PC-9 (cell line): ENCODE measurements at regions not wholly inside any gene's neighbourhood (a gene's known extent, or its start where the extent isn't known, plus 50 kb on each side); places are given as distances from the start of the nearest gene placed in this dataset.

Source experiments
- BruUV-seq: library from RNA; stranded (reverse); fragments of 400-500 nt; replicated peaks from 2 replicates; lab custom pipeline; 2021; lab: Mats Ljungman, UMichigan
- CTCF ChIA-PET: fragments of 300-600 bp; sonication (Branson Sonifier 250); formaldehyde crosslinking; loops from one replicate; lab custom pipeline; 2022; ENCODE audit warnings: antibody characterized with exemption; lab: Charles Lee
- POLR2A ChIA-PET: fragments of 300-600 bp; sonication (Branson Sonifier 250); formaldehyde crosslinking; loops from one replicate; lab custom pipeline; 2022; ENCODE audit warnings: antibody characterized with exemption; ENCODE audit not compliant: unreplicated experiment; lab: Charles Lee
- DNase-seq, 2 experiments: peaks; one replicate each; pipeline versions ENCODE4 v3.0.0 to v3.0.0-alpha.2; 2015 to 2022; ENCODE audit warnings: mixed read lengths in 1 of 2
- H2AFZ ChIP-seq: fragments of 200-600 bp; sonication (generic); 2 replicates; pipeline ENCODE4 v1.8.1; 2017; ENCODE audit warnings: antibody characterized with exemption
- H3F3A ChIP-seq: fragments of 200-600 bp; sonication (generic); 2 replicates; pipeline ENCODE4 v1.8.1; 2017; ENCODE audit warnings: antibody characterized with exemption, mild to moderate bottlenecking, low read depth; ENCODE audit not compliant: insufficient read depth
- H3K27ac ChIP-seq: fragments of 200-600 bp; sonication (generic); 2 replicates; pipeline ENCODE4 v1.6.1; 2016; ENCODE audit warnings: mixed run types
- H3K27me3 ChIP-seq: fragments of 200-600 bp; sonication (generic); 2 replicates; pipeline ENCODE4 v1.6.1; 2016; ENCODE audit warnings: low read depth, mixed run types; ENCODE audit not compliant: insufficient read depth
- H3K36me3 ChIP-seq: fragments of 200-600 bp; sonication (generic); 2 replicates; pipeline ENCODE4 v1.6.1; 2016; ENCODE audit warnings: low read depth, mixed run types
- H3K4me1 ChIP-seq: fragments of 200-600 bp; sonication (generic); replicated peaks from 2 replicates; pipeline ENCODE4 v1.6.1; 2016; ENCODE audit warnings: mixed run types; ENCODE audit not compliant: insufficient read depth
- H3K4me2 ChIP-seq: fragments of 200-600 bp; sonication (generic); 2 replicates; pipeline ENCODE4 v1.6.1; 2017; ENCODE audit warnings: mixed run types
- H3K4me3 ChIP-seq: fragments of 200-600 bp; sonication (generic); 2 replicates; pipeline ENCODE4 v1.6.1; 2016; ENCODE audit warnings: mixed run types
- H3K79me2 ChIP-seq: fragments of 200-600 bp; sonication (generic); 2 replicates; pipeline ENCODE4 v1.6.1; 2017; ENCODE audit warnings: low read depth, mixed run types
- H3K9me2 ChIP-seq: fragments of 200-600 bp; sonication (generic); 2 replicates; pipeline ENCODE4 v1.8.1; 2017; ENCODE audit warnings: mild to moderate bottlenecking; ENCODE audit not compliant: insufficient read depth
- H3K9me3 ChIP-seq: fragments of 200-600 bp; sonication (generic); 2 replicates; pipeline ENCODE4 v1.8.1; 2016; ENCODE audit warnings: low read depth; ENCODE audit not compliant: insufficient read depth
- H4K20me1 ChIP-seq: fragments of 200-600 bp; sonication (generic); 2 replicates; pipeline ENCODE4 v1.8.1; 2017; ENCODE audit not compliant: insufficient read depth
- EZH2 ChIP-seq: fragments of 200-600 bp; sonication (generic); IDR thresholded peaks from 2 replicates; pipeline ENCODE4 v1.8.0; 2017; ENCODE audit warnings: antibody characterized with exemption, low read depth
- intact Hi-C: fragments of 100-400 bp; cut with micrococcal nuclease; formaldehyde crosslinking; loops from one replicate; pipeline ENCODE4 v1.10.0; 2022; ENCODE audit not compliant: unreplicated experiment
- TF ChIP-seq, protein P1 (sequence below): fragments of 200-600 bp; sonication (generic); conservative IDR thresholded peaks from 2 replicates; pipeline ENCODE4 v1.6.1; 2017; ENCODE audit warnings: mixed run types, antibody characterized with exemption, mild to moderate bottlenecking, moderate library complexity

DNA sequence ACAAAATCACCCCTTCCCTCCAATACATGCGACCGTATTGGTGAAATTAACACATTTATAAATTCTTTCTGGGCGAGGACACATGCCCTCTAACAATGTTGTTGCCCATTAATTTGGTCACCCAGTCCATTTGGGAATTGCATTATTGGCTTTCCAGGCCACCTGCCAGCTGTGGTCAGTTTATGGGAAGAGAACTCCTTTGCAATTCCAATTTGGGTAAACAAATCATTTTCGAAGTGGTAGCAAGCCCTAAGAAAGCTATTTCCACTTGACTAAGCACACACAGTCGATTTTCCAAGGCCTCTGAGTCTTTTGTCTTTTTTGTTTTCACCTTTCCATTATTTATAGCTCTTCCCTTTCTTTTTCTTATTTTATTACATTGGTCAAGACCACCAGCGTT, 362.3 kb upstream of the RGMA start:
- Histone ChIP-seq H3K4me3 (no peak overlapping the region), H3K79me2 (no peaks in the 10 kb centered on the region), H3K9me3 (no peaks in the 10 kb centered on the region), H3F3A (no peaks in the 10 kb centered on the region), H3K4me2 (no peak overlapping the region), H3K9me2 (no peaks in the 10 kb centered on the region), H3K4me1 (no peaks in the 10 kb centered on the region), H2AFZ (no peak overlapping the region), H3K36me3 (no peaks in the 10 kb centered on the region), H3K27ac (no peak overlapping the region), H3K27me3 (peaks cover 8% of the 10 kb centered on the region), H4K20me1 (no peaks in the 10 kb centered on the region)
- BruUV-seq, result no TSS peak
- intact Hi-C loops, result no loop called here
- TF ChIP-seq, protein P1, sequence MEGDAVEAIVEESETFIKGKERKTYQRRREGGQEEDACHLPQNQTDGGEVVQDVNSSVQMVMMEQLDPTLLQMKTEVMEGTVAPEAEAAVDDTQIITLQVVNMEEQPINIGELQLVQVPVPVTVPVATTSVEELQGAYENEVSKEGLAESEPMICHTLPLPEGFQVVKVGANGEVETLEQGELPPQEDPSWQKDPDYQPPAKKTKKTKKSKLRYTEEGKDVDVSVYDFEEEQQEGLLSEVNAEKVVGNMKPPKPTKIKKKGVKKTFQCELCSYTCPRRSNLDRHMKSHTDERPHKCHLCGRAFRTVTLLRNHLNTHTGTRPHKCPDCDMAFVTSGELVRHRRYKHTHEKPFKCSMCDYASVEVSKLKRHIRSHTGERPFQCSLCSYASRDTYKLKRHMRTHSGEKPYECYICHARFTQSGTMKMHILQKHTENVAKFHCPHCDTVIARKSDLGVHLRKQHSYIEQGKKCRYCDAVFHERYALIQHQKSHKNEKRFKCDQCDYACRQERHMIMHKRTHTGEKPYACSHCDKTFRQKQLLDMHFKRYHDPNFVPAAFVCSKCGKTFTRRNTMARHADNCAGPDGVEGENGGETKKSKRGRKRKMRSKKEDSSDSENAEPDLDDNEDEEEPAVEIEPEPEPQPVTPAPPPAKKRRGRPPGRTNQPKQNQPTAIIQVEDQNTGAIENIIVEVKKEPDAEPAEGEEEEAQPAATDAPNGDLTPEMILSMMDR, result no peak
- CTCF ChIA-PET, result interaction anchor here (0.6 kb wide), 1 partner anchor 265 kb away, joined by 4 read pairs; no protein-coding TSS in a partner anchor
- DNase-seq, result no peak
- POLR2A ChIA-PET, result no interaction called here

DNA sequence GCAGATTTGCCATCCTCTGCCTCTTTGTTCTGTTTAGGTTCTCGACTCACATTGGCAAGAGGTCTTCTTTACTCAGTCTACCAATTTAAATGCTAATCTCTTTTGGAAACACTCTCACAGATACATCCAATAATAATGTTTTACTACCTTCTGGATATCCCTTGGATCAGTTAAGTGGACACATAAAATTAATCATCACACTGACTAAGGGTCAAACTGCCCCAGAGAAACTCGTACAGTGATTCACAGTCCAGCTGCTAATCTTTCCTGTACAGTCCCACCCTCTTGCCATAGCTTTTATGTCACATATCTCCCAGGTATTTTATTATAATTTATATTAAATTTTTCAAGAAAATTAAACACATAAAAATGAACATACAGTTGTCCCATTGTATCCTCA, 360.8 kb upstream of the RGMA start:
- ChIA-PET CTCF (no interaction called here), POLR2A (no interaction called here)
- Histone ChIP-seq H3K9me3 (no peaks in the 10 kb centered on the region), H4K20me1 (no peaks in the 10 kb centered on the region), H3K9me2 (no peaks in the 10 kb centered on the region), H2AFZ (no peak overlapping the region), H3K36me3 (no peaks in the 10 kb centered on the region), H3K27me3 (no peaks in the 10 kb centered on the region; the same call in 1 of the 2 replicates), H3K79me2 (no peaks in the 10 kb centered on the region), H3K27ac (no peak overlapping the region), H3K4me2 (no peak overlapping the region), H3K4me3 (no peak overlapping the region), H3F3A (no peaks in the 10 kb centered on the region), H3K4me1 (no peaks in the 10 kb centered on the region)
- intact Hi-C loops, result no loop called here
- TF ChIP-seq, protein P1, result no peak
- TF ChIP-seq EZH2, result no peak
- no TSS peak for BruUV-seq
- no peak for DNase-seq

DNA sequence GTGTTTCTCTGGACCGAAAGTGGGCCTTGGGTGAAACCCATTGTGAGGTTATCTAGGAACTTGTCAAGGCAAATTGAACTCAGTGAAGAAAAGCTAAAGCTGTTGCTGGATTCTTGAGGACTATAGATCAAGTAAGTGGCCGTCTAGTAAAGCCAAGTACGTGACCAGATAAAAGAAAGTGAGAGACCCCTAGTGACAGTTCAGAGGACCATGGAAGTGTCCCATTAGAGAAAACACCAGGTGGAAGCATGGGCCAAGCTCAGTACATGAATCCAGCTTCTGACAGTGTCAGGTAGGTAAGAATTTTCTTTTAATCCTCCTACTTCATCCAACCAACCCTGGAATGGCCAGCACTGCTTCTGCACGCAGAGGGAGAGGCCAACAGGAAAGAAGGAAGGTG, 349.3 kb upstream of the RGMA start:
- Histone ChIP-seq H2AFZ (no peak overlapping the region), H3K4me2 (no peak overlapping the region), H3K79me2 (no peaks in the 10 kb centered on the region), H3K9me3 (no peaks in the 10 kb centered on the region), H3K9me2 (no peaks in the 10 kb centered on the region), H3K4me1 (no peaks in the 10 kb centered on the region), H3K36me3 (no peaks in the 10 kb centered on the region), H3F3A (no peaks in the 10 kb centered on the region), H3K27me3 (peaks cover 10% of the 10 kb centered on the region; the same call in 1 of the 2 replicates), H3K27ac (no peak overlapping the region), H3K4me3 (no peak overlapping the region), H4K20me1 (no peaks in the 10 kb centered on the region)
- no peak for TF ChIP-seq EZH2
- TF ChIP-seq, protein P1, result no peak
- ChIA-PET CTCF (no interaction called here), POLR2A (no interaction called here)
- intact Hi-C loops, result no loop called here
- BruUV-seq, result no TSS peak
- DNase-seq, result no peak
